GM12873 (cell line): ENCODE measurements at regions not wholly inside any gene's neighbourhood (a gene's known extent, or its start where the extent isn't known, plus 50 kb on each side); places are given as distances from the start of the nearest gene placed in this dataset.

Experiments
- CTCF ChIP-seq: IDR thresholded peaks from 2 replicates; pipeline ENCODE4 v1.5.1; 2012; ENCODE audit warnings: low read depth, mild to moderate bottlenecking, moderate library complexity, low read length, control low read depth; ENCODE audit not compliant: insufficient read depth; ENCODE audit errors: missing control alignments

- no peak for TF ChIP-seq CTCF
Observed at GRCh38 chr11:122435540-122436187, 219.9 kb upstream of the UBASH3B start.

GRCh38 chr11:122434786-122435185 is 220.7 kb upstream of the UBASH3B start:
- no peak for TF ChIP-seq CTCF

GRCh38 chr11:122430490-122430889 is 225.0 kb upstream of the UBASH3B start:
- no peak for TF ChIP-seq CTCF

GRCh38 chr11:122426073-122426472 is 229.4 kb upstream of the UBASH3B start:
- no peak for TF ChIP-seq CTCF

- TF ChIP-seq CTCF, result no peak
Observed at GRCh38 chr11:122424636-122425035, 230.9 kb upstream of the UBASH3B start.

GRCh38 chr11:122423886-122424285 is 231.6 kb upstream of the UBASH3B start:
- no peak for TF ChIP-seq CTCF

- TF ChIP-seq CTCF, result no peak
Observed at GRCh38 chr11:122423273-122423672, 232.2 kb upstream of the UBASH3B start.
